Heart left ventricle (tissue), 13 donors: ENCODE measurements at regions not wholly inside any gene's neighbourhood (a gene's known extent, or its start where the extent isn't known, plus 50 kb on each side); places are given as distances from the start of the nearest gene placed in this dataset.
"Not testable (repeated sequence)": the region's sequence is repeated elsewhere in the genome, so short reads cannot be mapped to it uniquely, and the experiment has no call there.

Source experiments
- POLR2A ChIP-seq, 2 donors: fragments of 450-650 bp; IDR thresholded peaks; one replicate each; pipeline ENCODE4 v1.6.1; 2017; ENCODE audit warnings: antibody characterized with exemption in 2 of 2, mild to moderate bottlenecking in 2 of 2, moderate library complexity in 2 of 2
- TF ChIP-seq, protein P1 (sequence below), 12 donors: fragments of 200-600 bp; sonication (generic) in 4 of 12; IDR thresholded peaks; one replicate each; pipeline versions ENCODE4 v1.5.0 to v1.8.0; 2018 to 2022; ENCODE audit warnings: antibody characterized with exemption in 12 of 12, mild to moderate bottlenecking in 5 of 12
- donor health status: ischemic (EF 13 %, LVEDD 7.1; RV severe dilation, severe dysfunction).
- donor health status: DM: no; HTN: yes; CAD: no.
- donor health status: DM: no; HTN: no; CAD: no.
- donor health status: ischemic (EF 25% LVEDD 6.9; RV normal size, moderate dysfunction).
- donor health status: ischemic (EF 25% LVEDD 5.7; RV mildly dilated, moderate dysfunction).
- donor health status: ischemic (EF 35%, LVEDD 5.7; RV mildly dilated, moderate dysfunction).
- donor health status: nonischemic (EF 11% LVEDD 7.7; RV severe dilation, severe dysfunction).
- donor health status: DM: yes; HTN: yes; CAD: no.
- donor health status: PGD.
- donor health status: ischemic (EF 29% LVEDD 5.4; RV normal size, mild dysfunction).
- donor health status: nonischemic (EF 23%, LVEDD 6.1; RV moderate dilation, normal function).

DNA sequence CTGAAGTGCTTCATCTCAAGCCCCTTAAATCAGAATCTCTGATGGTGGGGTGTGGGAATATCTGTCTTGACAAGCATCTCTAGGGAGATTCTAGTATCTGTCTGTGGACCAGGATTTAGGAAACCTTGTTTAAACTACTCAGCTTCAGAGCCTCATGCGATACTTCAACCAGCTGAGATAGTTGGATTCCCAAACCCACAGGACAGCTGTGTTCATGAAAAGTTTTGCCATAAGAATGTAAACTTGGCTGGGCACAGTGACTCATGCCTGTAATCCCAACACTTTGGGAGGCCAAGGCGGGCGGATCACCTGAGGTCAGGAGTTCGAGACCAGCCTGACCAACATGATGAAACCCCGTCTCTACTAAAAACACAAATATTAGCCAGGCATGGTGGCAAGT is 395.1 kb downstream of the BCOR start:
- TF ChIP-seq, protein P1, sequence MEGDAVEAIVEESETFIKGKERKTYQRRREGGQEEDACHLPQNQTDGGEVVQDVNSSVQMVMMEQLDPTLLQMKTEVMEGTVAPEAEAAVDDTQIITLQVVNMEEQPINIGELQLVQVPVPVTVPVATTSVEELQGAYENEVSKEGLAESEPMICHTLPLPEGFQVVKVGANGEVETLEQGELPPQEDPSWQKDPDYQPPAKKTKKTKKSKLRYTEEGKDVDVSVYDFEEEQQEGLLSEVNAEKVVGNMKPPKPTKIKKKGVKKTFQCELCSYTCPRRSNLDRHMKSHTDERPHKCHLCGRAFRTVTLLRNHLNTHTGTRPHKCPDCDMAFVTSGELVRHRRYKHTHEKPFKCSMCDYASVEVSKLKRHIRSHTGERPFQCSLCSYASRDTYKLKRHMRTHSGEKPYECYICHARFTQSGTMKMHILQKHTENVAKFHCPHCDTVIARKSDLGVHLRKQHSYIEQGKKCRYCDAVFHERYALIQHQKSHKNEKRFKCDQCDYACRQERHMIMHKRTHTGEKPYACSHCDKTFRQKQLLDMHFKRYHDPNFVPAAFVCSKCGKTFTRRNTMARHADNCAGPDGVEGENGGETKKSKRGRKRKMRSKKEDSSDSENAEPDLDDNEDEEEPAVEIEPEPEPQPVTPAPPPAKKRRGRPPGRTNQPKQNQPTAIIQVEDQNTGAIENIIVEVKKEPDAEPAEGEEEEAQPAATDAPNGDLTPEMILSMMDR (IDR thresholded peaks at IDR 0.05): not testable (repeated sequence)
- not testable (repeated sequence) for TF ChIP-seq POLR2A (IDR thresholded peaks at IDR 0.05)
